ENCODE measurements at regions not wholly inside any gene's neighbourhood (a gene's known extent, or its start where the extent isn't known, plus 50 kb on each side); places are given as distances from the start of the nearest gene placed in this dataset.

- no peak for DNase-seq (ENCODE audit: extremely low spot score in 2 of 2)
- intact Hi-C loops (cut with DNase I): no loop called here
- Histone ChIP-seq H3K9me3 (no peaks in the 10 kb centered on the region), H3K36me3 (no peaks in the 10 kb centered on the region), H3K4me1 (no peaks in the 10 kb centered on the region), H3K4me3 (no peak overlapping the region), H3K27me3 (no peaks in the 10 kb centered on the region), H3K27ac (no peak overlapping the region)
- TF ChIP-seq POLR2AphosphoS5 (IDR thresholded peaks at IDR 0.05; ENCODE audit: insufficient read depth in 1 of 2, low read depth in 1 of 2) (no peak), CTCF (IDR thresholded peaks at IDR 0.05) (no peak), POLR2A (IDR thresholded peaks at IDR 0.05) (no peak)
These were observed 770.1 kb upstream of the CELF2 start for GRCh38 chr10:10247585-10247984.

- no peaks in the 10 kb centered on the region for H3K27me3 ChIP-seq
- no peaks in the 10 kb centered on the region for H3K9me3 ChIP-seq
- H3K27ac ChIP-seq: no peak overlapping the region
- no peaks in the 10 kb centered on the region for H3K36me3 ChIP-seq
- H3K4me3 ChIP-seq: no peak overlapping the region
- DNase-seq (ENCODE audit: extremely low spot score in 2 of 2): no peak
- no peak for TF ChIP-seq POLR2AphosphoS5 (IDR thresholded peaks at IDR 0.05; ENCODE audit: insufficient read depth in 1 of 2, low read depth in 1 of 2)
- no peak for TF ChIP-seq POLR2A (IDR thresholded peaks at IDR 0.05)
- no peak for TF ChIP-seq CTCF (IDR thresholded peaks at IDR 0.05)
- intact Hi-C loops (cut with DNase I): no loop called here
- H3K4me1 ChIP-seq: no peaks in the 10 kb centered on the region
These were observed 760.8 kb upstream of the CELF2 start for GRCh38 chr10:10256860-10257259.

GRCh38 chr10:10259013-10259412 is 758.7 kb upstream of the CELF2 start:
- DNase-seq (ENCODE audit: extremely low spot score in 2 of 2): no peak

GRCh38 chr10:10270126-10271050 is 747.3 kb upstream of the CELF2 start:
- DNase-seq (ENCODE audit: extremely low spot score in 2 of 2): no peak
- Histone ChIP-seq H3K9me3 (no peaks in the 10 kb centered on the region), H3K4me1 (no peaks in the 10 kb centered on the region), H3K4me3 (no peak overlapping the region), H3K36me3 (no peaks in the 10 kb centered on the region), H3K27ac (no peak overlapping the region), H3K27me3 (no peaks in the 10 kb centered on the region)
- intact Hi-C loops (cut with DNase I): no loop called here
- no peak for TF ChIP-seq POLR2A (IDR thresholded peaks at IDR 0.05)
- no peak for TF ChIP-seq POLR2AphosphoS5 (IDR thresholded peaks at IDR 0.05; ENCODE audit: insufficient read depth in 1 of 2, low read depth in 1 of 2)
- TF ChIP-seq CTCF (IDR thresholded peaks at IDR 0.05): no peak

More at GRCh38 chr10:10259013-10259412, 758.7 kb upstream of the CELF2 start:
- H3K36me3 ChIP-seq: no peaks in the 10 kb centered on the region
- intact Hi-C loops (cut with DNase I): no loop called here
- H3K27me3 ChIP-seq: no peaks in the 10 kb centered on the region
- no peak for TF ChIP-seq POLR2AphosphoS5 (IDR thresholded peaks at IDR 0.05; ENCODE audit: insufficient read depth in 1 of 2, low read depth in 1 of 2)
- TF ChIP-seq POLR2A (IDR thresholded peaks at IDR 0.05): no peak
- no peak for TF ChIP-seq CTCF (IDR thresholded peaks at IDR 0.05)
- H3K4me3 ChIP-seq: no peak overlapping the region
- no peak overlapping the region for H3K27ac ChIP-seq
- H3K9me3 ChIP-seq: no peaks in the 10 kb centered on the region
- H3K4me1 ChIP-seq: no peaks in the 10 kb centered on the region

GRCh38 chr10:10271639-10272192 is 746.0 kb upstream of the CELF2 start:
- intact Hi-C loops (cut with DNase I): no loop called here
- H3K9me3 ChIP-seq: no peaks in the 10 kb centered on the region

More at GRCh38 chr10:10271639-10272192, 746.0 kb upstream of the CELF2 start:
- Histone ChIP-seq H3K4me3 (no peak overlapping the region), H3K36me3 (no peaks in the 10 kb centered on the region), H3K4me1 (no peaks in the 10 kb centered on the region), H3K27me3 (no peaks in the 10 kb centered on the region), H3K27ac (no peak overlapping the region)
- TF ChIP-seq POLR2A (IDR thresholded peaks at IDR 0.05) (no peak), POLR2AphosphoS5 (IDR thresholded peaks at IDR 0.05; ENCODE audit: insufficient read depth in 1 of 2, low read depth in 1 of 2) (no peak), CTCF (IDR thresholded peaks at IDR 0.05) (no peak)
- DNase-seq (ENCODE audit: extremely low spot score in 2 of 2): no peak
